Heart right ventricle (tissue), 16 donors: ENCODE measurements at regions not wholly inside any gene's neighbourhood (a gene's known extent, or its start where the extent isn't known, plus 50 kb on each side); places are given as distances from the start of the nearest gene placed in this dataset.

Experiments
- ATAC-seq, 8 donors: fragments of 200-7000 bp; cut with Tn5 transposase; one replicate each; pipeline ENCODE4 v1.9.1; 2020; ENCODE audit warnings: mild to moderate bottlenecking in 8 of 8, moderate library complexity in 8 of 8, moderate number of reproducible peaks in 1 of 8
- DNase-seq, 2 donors: peaks; one replicate each; pipeline ENCODE4 v3.0.0-alpha.2; 2020
- H3K27ac ChIP-seq, 10 donors: fragments of 200-600 bp; sonication (generic) in 2 of 10; one replicate each; pipeline versions ENCODE4 v1.5.0 to v1.8.0; 2020 to 2022; ENCODE audit warnings: mild to moderate bottlenecking in 3 of 10
- H3K27me3 ChIP-seq, 7 donors: fragments of 200-600 bp; one replicate each; pipeline ENCODE4 v1.8.0; 2021 to 2022; ENCODE audit warnings: mild to moderate bottlenecking in 2 of 7
- H3K36me3 ChIP-seq, 9 donors: fragments of 200-600 bp; sonication (generic) in 1 of 9; one replicate each; pipeline versions ENCODE4 v1.5.0 to v1.8.0; 2020 to 2022; ENCODE audit warnings: mild to moderate bottlenecking in 2 of 9
- H3K4me1 ChIP-seq, 9 donors: fragments of 200-600 bp; sonication (generic) in 1 of 9; one replicate each; pipeline versions ENCODE4 v1.5.0 to v1.8.0; 2020 to 2022; ENCODE audit warnings: mild to moderate bottlenecking in 4 of 9
- H3K4me3 ChIP-seq, 10 donors: fragments of 200-600 bp; sonication (generic) in 2 of 10; one replicate each; pipeline versions ENCODE4 v1.5.0 to v1.8.0; 2020 to 2022; ENCODE audit warnings: mild to moderate bottlenecking in 7 of 10, moderate library complexity in 2 of 10
- H3K9me3 ChIP-seq, 11 donors: fragments of 200-600 bp in 10 of 11; sonication (generic) in 2 of 11; one replicate each; pipeline versions ENCODE4 v1.5.0 to v1.8.0; 2013 to 2022; ENCODE audit warnings: mild to moderate bottlenecking in 2 of 11, control low read depth in 1 of 11, moderate library complexity in 1 of 11
- WGBS, 2 donors: extraction: QIAGEN DNeasy Blood & Tissue Kit; methylation state at CpG; one replicate each; pipeline ENCODE4 v1.1.7; 2013; ENCODE audit warnings: inconsistent platforms in 1 of 2; 5-methylcytosine and 5-hydroxymethylcytosine counted together
- intact Hi-C, 10 donors: fragments of 100-400 bp; cut with DNase I; formaldehyde crosslinking; loops; one replicate each; pipeline versions ENCODE4 v1.11.1 to v1.14.2; 2022
- TF ChIP-seq, protein P1 (sequence below), 9 donors: fragments of 200-600 bp; sonication (generic) in 2 of 9; IDR thresholded peaks; one replicate each; pipeline versions ENCODE4 v1.5.0 to v1.8.0; 2021 to 2022; ENCODE audit warnings: antibody characterized with exemption in 9 of 9, mild to moderate bottlenecking in 5 of 9, moderate library complexity in 1 of 9
- donor health status: Arrhythmogenic right ventricular cardiomyopathy.
- donor health status: ischemic (EF 13 %, LVEDD 7.1; RV severe dilation, severe dysfunction).
- donor health status: healthy with polysubstance abuse.
- donor health status: DM: no; HTN: yes; CAD: no.
- donor health status: DM: no; HTN: no; CAD: no.
- donor health status: ischemic (EF 25% LVEDD 6.9; RV normal size, moderate dysfunction).
- donor health status: ischemic (EF 25% LVEDD 5.7; RV mildly dilated, moderate dysfunction).
- donor health status: healthy.
- donor health status: DM: yes; HTN: yes; CAD: no.
- donor health status: Ischemic cardiomyopathy.
- donor health status: ischemic (EF 35%, LVEDD 5.7; RV mildly dilated, moderate dysfunction).
- donor health status: nonischemic (EF 11% LVEDD 7.7; RV severe dilation, severe dysfunction).
- donor health status: DM: yes; HTN: yes; CAD: no.
- donor health status: PGD.
- donor health status: ischemic (EF 29% LVEDD 5.4; RV normal size, mild dysfunction).
- donor health status: nonischemic (EF 23%, LVEDD 6.1; RV moderate dilation, normal function).

DNA sequence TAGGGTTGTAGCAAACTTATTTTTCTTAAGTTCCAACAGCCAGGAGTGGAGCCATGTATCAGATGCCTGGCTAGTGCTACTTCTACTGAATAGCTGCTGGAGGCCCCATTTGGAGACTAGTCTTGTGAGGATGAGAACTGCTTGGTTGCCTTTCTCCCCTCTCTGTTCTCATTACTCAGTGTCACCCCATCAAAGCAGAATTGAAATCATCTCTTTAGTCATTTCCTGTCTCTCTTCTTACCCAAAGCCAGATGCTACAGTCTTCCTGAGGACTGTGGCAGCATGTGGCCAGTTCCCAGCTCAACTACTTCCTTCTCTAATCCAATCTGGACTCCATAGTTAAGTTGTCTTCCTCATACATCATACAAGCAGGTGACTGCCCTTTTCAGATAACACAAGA, 197.5 kb downstream of the BRINP2 start:
- Histone ChIP-seq H3K36me3 (no peaks in the 10 kb centered on the region), H3K4me3 (no peak overlapping the region), H3K4me1 (no peaks in the 10 kb centered on the region), H3K27me3 (peaks cover 0 to 28% (median 0%) of the 10 kb centered on the region in 7 donors), H3K9me3 (no peaks in the 10 kb centered on the region), H3K27ac (no peak overlapping the region)
- TF ChIP-seq, protein P1, sequence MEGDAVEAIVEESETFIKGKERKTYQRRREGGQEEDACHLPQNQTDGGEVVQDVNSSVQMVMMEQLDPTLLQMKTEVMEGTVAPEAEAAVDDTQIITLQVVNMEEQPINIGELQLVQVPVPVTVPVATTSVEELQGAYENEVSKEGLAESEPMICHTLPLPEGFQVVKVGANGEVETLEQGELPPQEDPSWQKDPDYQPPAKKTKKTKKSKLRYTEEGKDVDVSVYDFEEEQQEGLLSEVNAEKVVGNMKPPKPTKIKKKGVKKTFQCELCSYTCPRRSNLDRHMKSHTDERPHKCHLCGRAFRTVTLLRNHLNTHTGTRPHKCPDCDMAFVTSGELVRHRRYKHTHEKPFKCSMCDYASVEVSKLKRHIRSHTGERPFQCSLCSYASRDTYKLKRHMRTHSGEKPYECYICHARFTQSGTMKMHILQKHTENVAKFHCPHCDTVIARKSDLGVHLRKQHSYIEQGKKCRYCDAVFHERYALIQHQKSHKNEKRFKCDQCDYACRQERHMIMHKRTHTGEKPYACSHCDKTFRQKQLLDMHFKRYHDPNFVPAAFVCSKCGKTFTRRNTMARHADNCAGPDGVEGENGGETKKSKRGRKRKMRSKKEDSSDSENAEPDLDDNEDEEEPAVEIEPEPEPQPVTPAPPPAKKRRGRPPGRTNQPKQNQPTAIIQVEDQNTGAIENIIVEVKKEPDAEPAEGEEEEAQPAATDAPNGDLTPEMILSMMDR (IDR thresholded peaks at IDR 0.05) = no peak
- ATAC-seq (no peak), DNase-seq (no peak)
- intact Hi-C loops = no loop called here

DNA sequence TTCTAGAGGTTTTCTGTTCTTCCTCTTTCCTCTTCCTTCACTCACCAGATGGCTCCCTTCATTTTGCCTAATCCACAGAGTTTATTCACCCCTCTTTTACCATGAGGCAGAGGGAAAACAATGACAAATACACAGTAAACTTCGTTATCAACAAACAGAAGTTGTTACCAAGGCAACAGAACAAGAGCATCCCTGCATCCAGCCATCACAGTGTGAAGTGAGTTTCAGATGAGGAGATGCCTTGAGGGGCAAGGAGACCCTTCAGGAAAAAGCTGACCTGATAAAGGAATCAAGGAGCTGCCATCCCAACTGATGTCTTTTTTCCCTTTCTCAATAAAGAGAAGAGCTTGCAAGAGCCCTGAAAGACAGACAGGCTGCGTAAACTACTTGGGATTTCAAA, 195.3 kb downstream of the BRINP2 start:
- TF ChIP-seq, protein P1 (IDR thresholded peaks at IDR 0.05) = no peak

DNA sequence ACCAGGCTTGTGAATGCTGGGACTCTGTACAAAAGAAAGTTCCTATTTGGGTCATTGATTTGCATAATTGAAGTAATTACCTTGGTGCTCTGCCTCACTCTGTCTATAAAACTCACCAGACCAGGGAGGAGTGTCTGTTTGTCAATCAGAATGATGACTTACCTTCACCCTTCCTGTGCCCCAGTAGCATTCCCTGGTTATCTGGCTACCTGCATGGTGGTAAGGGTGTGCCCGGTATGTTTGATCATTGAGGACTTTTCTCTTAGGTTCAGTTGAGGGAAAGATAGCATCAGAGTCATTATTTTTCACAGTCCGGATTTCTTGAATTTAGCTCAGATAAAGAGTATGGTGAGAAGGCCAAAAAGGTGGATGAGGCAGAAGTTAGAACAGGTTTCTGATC, 190.0 kb downstream of the BRINP2 start:
- ATAC-seq = no peak
- no peak overlapping the region for H3K4me3 ChIP-seq
- H3K27me3 ChIP-seq = peaks cover 0 to 26% (median 13%) of the 10 kb centered on the region in 7 donors
- intact Hi-C loops = no loop called here
- TF ChIP-seq, protein P1 (IDR thresholded peaks at IDR 0.05) = no peak
- DNase-seq = no peak
- no peak overlapping the region for H3K27ac ChIP-seq
- no peaks in the 10 kb centered on the region for H3K4me1 ChIP-seq
- H3K9me3 ChIP-seq = no peaks in the 10 kb centered on the region
- WGBS, 2 donors = 85 to 93% methylated on average over 2 of the region's 2 CpGs
- no peaks in the 10 kb centered on the region for H3K36me3 ChIP-seq

More for the DNA sequence above, 195.3 kb downstream of the BRINP2 start:
- Histone ChIP-seq H3K4me1 (no peaks in the 10 kb centered on the region), H3K36me3 (no peaks in the 10 kb centered on the region), H3K27me3 (peaks cover 0 to 21% (median 0%) of the 10 kb centered on the region in 7 donors), H3K9me3 (no peaks in the 10 kb centered on the region), H3K4me3 (no peak overlapping the region), H3K27ac (no peak overlapping the region)
- intact Hi-C loops = no loop called here
- 61 to 72% methylated on average over 2 of the region's 2 CpGs for WGBS, 2 donors
- ATAC-seq = no peak
- no peak for DNase-seq

GRCh38 chr1:177356674-177357435, 186.1 kb downstream of the BRINP2 start:
- Histone ChIP-seq H3K4me1 (no peaks in the 10 kb centered on the region), H3K36me3 (no peaks in the 10 kb centered on the region), H3K9me3 (no peaks in the 10 kb centered on the region), H3K27me3 (peaks cover 0 to 36% (median 13%) of the 10 kb centered on the region in 7 donors), H3K27ac (no peak overlapping the region), H3K4me3 (no peak overlapping the region)
- no peak for DNase-seq
- no peak for ATAC-seq
- 84 to 92% methylated on average over 4 of the region's 4 CpGs for WGBS, 2 donors
- intact Hi-C loops = loop anchor here in 8 of 10 donors (5.0 to 10.0 kb wide), 5 partner anchors 92 to 462 kb away; no protein-coding TSS in a partner anchor
- TF ChIP-seq, protein P1 (IDR thresholded peaks at IDR 0.05) = no peak
